ENCODE measurements at regions not wholly inside any gene's neighbourhood (a gene's known extent, or its start where the extent isn't known, plus 50 kb on each side); places are given as distances from the start of the nearest gene placed in this dataset.

GRCh38 chr9:13725516-13725915 lies 446.0 kb upstream of the MPDZ start:
- no peak for TF ChIP-seq CTCF (IDR thresholded peaks at IDR 0.05)
- H3K27me3 Mint-ChIP-seq (ENCODE audit: insufficient read depth) = no peaks in the 10 kb centered on the region; the same call in 1 of the 2 replicates
- H3K9me3 Mint-ChIP-seq = peaks cover 17% of the 10 kb centered on the region; the same call in 1 of the 2 replicates
- DNase-seq = no peak
- peaks cover 29% of the 10 kb centered on the region for H3K4me1 Mint-ChIP-seq (ENCODE audit: low read depth)
- H3K4me3 Mint-ChIP-seq = no peak overlapping the region
- no peak overlapping the region for H3K27ac Mint-ChIP-seq
- no peaks in the 10 kb centered on the region for H3K36me3 Mint-ChIP-seq (ENCODE audit: low read depth)

- no peaks in the 10 kb centered on the region for H3K27me3 Mint-ChIP-seq (ENCODE audit: insufficient read depth)
- TF ChIP-seq CTCF (IDR thresholded peaks at IDR 0.05) = no peak
Measured at GRCh38 chr9:13721481-13722235, 442.2 kb upstream of the MPDZ start.

GRCh38 chr9:13719981-13720676 lies 440.6 kb upstream of the MPDZ start:
- H3K27ac Mint-ChIP-seq = peak overlapping the region; percentile 62
- peaks cover 17% of the 10 kb centered on the region; the same call in 1 of the 2 replicates for H3K9me3 Mint-ChIP-seq
- no peaks in the 10 kb centered on the region for H3K36me3 Mint-ChIP-seq (ENCODE audit: low read depth)
- no peak for TF ChIP-seq CTCF (IDR thresholded peaks at IDR 0.05)
- peaks cover 67% of the 10 kb centered on the region for H3K4me1 Mint-ChIP-seq (ENCODE audit: low read depth)
- H3K4me3 Mint-ChIP-seq = peak overlapping the region; percentile 44
- H3K27me3 Mint-ChIP-seq (ENCODE audit: insufficient read depth) = no peaks in the 10 kb centered on the region
- DNase-seq = peak; percentile 61

More at GRCh38 chr9:13721481-13722235, 442.2 kb upstream of the MPDZ start:
- Mint-ChIP-seq H3K27ac (peak overlapping the region; percentile 25), H3K36me3 (ENCODE audit: low read depth) (no peaks in the 10 kb centered on the region), H3K9me3 (peaks cover 17% of the 10 kb centered on the region; the same call in 1 of the 2 replicates), H3K4me3 (peak overlapping the region; percentile 39), H3K4me1 (ENCODE audit: low read depth) (peaks cover 61% of the 10 kb centered on the region)
- DNase-seq = peak; percentile 48

- Mint-ChIP-seq H3K4me3 (peak overlapping the region; percentile 44), H3K4me1 (ENCODE audit: low read depth) (peaks cover 67% of the 10 kb centered on the region), H3K27ac (peak overlapping the region; percentile 62; the same call in 1 of the 2 replicates), H3K9me3 (peaks cover 16% of the 10 kb centered on the region; the same call in 1 of the 2 replicates), H3K36me3 (ENCODE audit: low read depth) (no peaks in the 10 kb centered on the region), H3K27me3 (ENCODE audit: insufficient read depth) (no peaks in the 10 kb centered on the region)
- DNase-seq = no peak
- TF ChIP-seq CTCF (IDR thresholded peaks at IDR 0.05) = no peak
Measured at GRCh38 chr9:13719446-13719845, 440.0 kb upstream of the MPDZ start.

GRCh38 chr9:13718539-13718938 lies 439.0 kb upstream of the MPDZ start:
- no peak for TF ChIP-seq CTCF (IDR thresholded peaks at IDR 0.05)
- Mint-ChIP-seq H3K9me3 (peaks cover 12% of the 10 kb centered on the region; the same call in 1 of the 2 replicates), H3K4me1 (ENCODE audit: low read depth) (peaks cover 67% of the 10 kb centered on the region), H3K27me3 (ENCODE audit: insufficient read depth) (no peaks in the 10 kb centered on the region), H3K27ac (peak overlapping the region; percentile 43), H3K4me3 (peak overlapping the region; percentile 44; the same call in 1 of the 2 replicates), H3K36me3 (ENCODE audit: low read depth) (no peaks in the 10 kb centered on the region)
- peak; percentile 31 for DNase-seq
